Loucy (cell line): ENCODE measurements at regions not wholly inside any gene's neighbourhood (a gene's known extent, or its start where the extent isn't known, plus 50 kb on each side); places are given as distances from the start of the nearest gene placed in this dataset.

Source experiments
- H2AFZ ChIP-seq: fragments of 200-600 bp; sonication (generic); 2 replicates; pipeline ENCODE4 v1.6.0; 2016; ENCODE audit warnings: antibody characterized with exemption, mild to moderate bottlenecking, low read length, moderate library complexity
- H3F3A ChIP-seq: fragments of 200-600 bp; 2 replicates; pipeline ENCODE4 v1.6.0; 2016; ENCODE audit warnings: antibody characterized with exemption, low read depth, mild to moderate bottlenecking
- H3K27me3 ChIP-seq: fragments of 200-600 bp; sonication (generic); 2 replicates; pipeline ENCODE4 v1.6.1; 2014; ENCODE audit warnings: low read length, mild to moderate bottlenecking; ENCODE audit not compliant: insufficient read depth, poor library complexity, severe bottlenecking
- H3K36me3 ChIP-seq: fragments of 200-600 bp; sonication (generic); 2 replicates; pipeline ENCODE4 v1.6.1; 2016; ENCODE audit warnings: low read length; ENCODE audit not compliant: insufficient read depth
- H3K4me1 ChIP-seq: fragments of 200-600 bp; sonication (generic); 2 replicates; pipeline ENCODE4 v1.5.1; 2014; ENCODE audit warnings: low read length, mild to moderate bottlenecking; ENCODE audit not compliant: insufficient read depth, poor library complexity, severe bottlenecking
- H3K4me2 ChIP-seq: fragments of 200-600 bp; sonication (generic); 2 replicates; pipeline ENCODE4 v1.6.0; 2014; ENCODE audit warnings: antibody characterized with exemption, low read length, low read depth, mild to moderate bottlenecking; ENCODE audit not compliant: poor library complexity, severe bottlenecking
- H3K4me3 ChIP-seq: fragments of 200-600 bp; sonication (generic); 2 replicates; pipeline ENCODE4 v1.5.1; 2014; ENCODE audit warnings: low read length, mild to moderate bottlenecking, mixed read lengths; ENCODE audit not compliant: poor library complexity, severe bottlenecking
- H3K79me2 ChIP-seq: fragments of 200-600 bp; sonication (generic); 2 replicates; pipeline ENCODE4 v1.6.1; 2014; ENCODE audit warnings: low read length; ENCODE audit not compliant: insufficient read depth
- H3K9ac ChIP-seq: fragments of 200-600 bp; sonication (generic); 2 replicates; pipeline ENCODE4 v1.6.0; 2014; ENCODE audit warnings: mild to moderate bottlenecking, low read depth, low read length, moderate library complexity; ENCODE audit not compliant: poor library complexity, severe bottlenecking
- H3K9me2 ChIP-seq: fragments of 200-600 bp; sonication (generic); replicated peaks from 2 replicates; pipeline ENCODE4 v1.6.1; 2016; ENCODE audit warnings: low read depth, low read length, mixed read lengths
- H3K9me3 ChIP-seq: fragments of 200-600 bp; sonication (generic); 2 replicates; pipeline ENCODE4 v1.6.1; 2014; ENCODE audit warnings: mild to moderate bottlenecking, antibody characterized with exemption, low read length, low read depth; ENCODE audit not compliant: insufficient read depth
- H4K20me1 ChIP-seq: fragments of 200-600 bp; sonication (generic); 2 replicates; pipeline ENCODE4 v1.6.0; 2014; ENCODE audit warnings: antibody characterized with exemption, low read length, mild to moderate bottlenecking; ENCODE audit not compliant: insufficient read depth, poor library complexity, severe bottlenecking
- CTCF ChIP-seq: fragments of 200-600 bp; sonication (generic); conservative IDR thresholded peaks from 2 replicates; pipeline ENCODE4 v1.5.1; 2014; ENCODE audit warnings: mild to moderate bottlenecking, antibody characterized with exemption, low read length
- EZH2phosphoT487 ChIP-seq: fragments of 200-600 bp; IDR thresholded peaks from 2 replicates; pipeline ENCODE4 v1.6.1; 2018; ENCODE audit warnings: antibody characterized with exemption, mild to moderate bottlenecking, moderate library complexity, borderline replicate concordance

- no peaks in the 10 kb centered on the region for H4K20me1 ChIP-seq
- no peaks in the 10 kb centered on the region for H3F3A ChIP-seq
- H3K4me2 ChIP-seq: no peak overlapping the region
- no peaks in the 10 kb centered on the region for H3K36me3 ChIP-seq
- no peaks in the 10 kb centered on the region for H3K79me2 ChIP-seq
- TF ChIP-seq CTCF (no peak), EZH2phosphoT487 (no peak)
- no peaks in the 10 kb centered on the region for H3K9me2 ChIP-seq
- no peaks in the 10 kb centered on the region for H3K4me1 ChIP-seq
- no peak overlapping the region for H3K4me3 ChIP-seq
- H3K27me3 ChIP-seq: no peaks in the 10 kb centered on the region
- no peaks in the 10 kb centered on the region; the same call in 1 of the 2 replicates for H3K9me3 ChIP-seq
- no peak overlapping the region for H3K9ac ChIP-seq
- no peak overlapping the region for H2AFZ ChIP-seq
These were observed 326.7 kb upstream of the NOX3 start for GRCh38 chr6:155782320-155782731.

DNA sequence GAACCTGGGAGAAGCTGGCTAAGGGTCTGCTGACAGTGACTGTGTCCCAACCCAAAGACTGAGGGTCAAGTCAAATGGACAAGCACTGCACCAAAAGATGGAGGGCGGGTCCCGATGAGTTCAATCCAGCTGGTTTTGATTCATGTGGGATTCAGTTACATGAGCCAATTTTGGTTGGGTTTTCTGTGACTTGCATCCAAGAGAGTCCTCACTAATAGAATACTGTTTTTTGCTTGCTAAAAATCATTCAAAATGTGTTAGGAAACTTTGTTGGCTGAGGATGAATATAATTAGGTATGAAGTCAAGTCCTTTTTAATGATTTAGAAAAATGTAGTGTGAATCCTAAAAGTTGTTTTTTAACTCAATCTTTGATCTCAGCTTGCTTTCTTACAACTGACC is 323.8 kb upstream of the NOX3 start:
- no peaks in the 10 kb centered on the region for H3K27me3 ChIP-seq
- H3K79me2 ChIP-seq: no peaks in the 10 kb centered on the region

DNA sequence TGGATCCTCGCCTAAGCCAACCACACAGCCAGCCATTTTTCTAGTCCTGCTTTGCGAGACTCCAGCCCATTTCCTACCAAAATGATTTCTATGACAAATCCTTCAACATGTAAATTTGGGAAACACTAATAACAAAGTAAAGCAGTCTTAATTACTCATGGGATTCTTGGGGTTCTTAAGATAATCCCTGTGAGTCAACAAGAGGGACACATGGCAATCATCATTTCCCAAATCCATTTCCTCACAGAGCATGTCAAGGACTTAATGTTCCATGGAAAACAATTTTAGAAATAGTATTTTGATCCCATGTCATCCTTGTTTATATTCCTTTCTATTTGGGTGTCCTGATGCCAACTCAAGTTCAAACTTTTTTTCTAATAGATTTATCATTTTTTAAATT is 322.7 kb upstream of the NOX3 start:
- no peaks in the 10 kb centered on the region for H3K9me2 ChIP-seq
- no peaks in the 10 kb centered on the region for H3K36me3 ChIP-seq
- no peaks in the 10 kb centered on the region for H3F3A ChIP-seq
- no peaks in the 10 kb centered on the region for H3K27me3 ChIP-seq
- no peaks in the 10 kb centered on the region for H3K79me2 ChIP-seq
- no peaks in the 10 kb centered on the region for H3K9me3 ChIP-seq
- H3K4me2 ChIP-seq: no peak overlapping the region
- H3K9ac ChIP-seq: no peak overlapping the region
- H2AFZ ChIP-seq: no peak overlapping the region
- no peak overlapping the region for H3K4me3 ChIP-seq
- H3K4me1 ChIP-seq: no peaks in the 10 kb centered on the region
- H4K20me1 ChIP-seq: no peaks in the 10 kb centered on the region
- TF ChIP-seq EZH2phosphoT487: no peak

More for the DNA sequence above, 323.8 kb upstream of the NOX3 start:
- TF ChIP-seq CTCF (no peak), EZH2phosphoT487 (no peak)
- no peaks in the 10 kb centered on the region for H3K9me3 ChIP-seq
- no peak overlapping the region for H3K4me2 ChIP-seq
- H3K4me3 ChIP-seq: no peak overlapping the region
- H3K36me3 ChIP-seq: no peaks in the 10 kb centered on the region
- no peaks in the 10 kb centered on the region for H3F3A ChIP-seq
- H3K4me1 ChIP-seq: no peaks in the 10 kb centered on the region
- H4K20me1 ChIP-seq: no peaks in the 10 kb centered on the region
- H3K9ac ChIP-seq: no peak overlapping the region
- H2AFZ ChIP-seq: no peak overlapping the region
- no peaks in the 10 kb centered on the region for H3K9me2 ChIP-seq

GRCh38 chr6:155771822-155772221 is 316.2 kb upstream of the NOX3 start:
- Histone ChIP-seq H3K9ac (no peak overlapping the region), H3K27me3 (no peaks in the 10 kb centered on the region), H3K9me3 (no peaks in the 10 kb centered on the region), H3K4me2 (no peak overlapping the region), H3F3A (no peaks in the 10 kb centered on the region), H3K9me2 (no peaks in the 10 kb centered on the region), H2AFZ (no peak overlapping the region), H3K4me1 (no peaks in the 10 kb centered on the region), H3K4me3 (no peak overlapping the region), H3K79me2 (no peaks in the 10 kb centered on the region), H4K20me1 (no peaks in the 10 kb centered on the region), H3K36me3 (no peaks in the 10 kb centered on the region)
- TF ChIP-seq EZH2phosphoT487: no peak
- no peak for TF ChIP-seq CTCF
